ENCODE measurements at regions not wholly inside any gene's neighbourhood (a gene's known extent, or its start where the extent isn't known, plus 50 kb on each side); places are given as distances from the start of the nearest gene placed in this dataset.

- TF ChIP-seq POLR2A (IDR thresholded peaks at IDR 0.05) (no peak), CTCF (IDR thresholded peaks at IDR 0.05) (no peak)
- H3K36me3 ChIP-seq (replicated peaks in 1 of 2; ENCODE audit: insufficient read depth in 1 of 2, low read depth in 2 of 2), result no peaks in the 10 kb centered on the region
- H3K27me3 ChIP-seq, result no peaks in the 10 kb centered on the region
- H3K4me1 ChIP-seq, result no peaks in the 10 kb centered on the region
- DNase-seq (no peak), ATAC-seq (no peak)
- no peaks in the 10 kb centered on the region for H3K9me3 ChIP-seq
- H3K27ac ChIP-seq, result no peak overlapping the region
- intact Hi-C loops (cut with DNase I), result no loop called here
- no peak overlapping the region for H3K4me3 ChIP-seq
Observed at GRCh38 chr10:76695069-76695468, 942.5 kb downstream of the KCNMA1 start.

- no peaks in the 10 kb centered on the region for H3K4me1 ChIP-seq
- WGBS, 2 donors, result 81 to 94% methylated on average over 5 of the region's 5 CpGs
- H3K27me3 ChIP-seq, result no peaks in the 10 kb centered on the region
- no peak overlapping the region for H3K27ac ChIP-seq
- intact Hi-C loops (cut with DNase I), result no loop called here
- no peak for DNase-seq
- H3K9me3 ChIP-seq, result no peaks in the 10 kb centered on the region
- no peaks in the 10 kb centered on the region for H3K36me3 ChIP-seq (replicated peaks in 1 of 2; ENCODE audit: insufficient read depth in 1 of 2, low read depth in 2 of 2)
- no peak for TF ChIP-seq CTCF (IDR thresholded peaks at IDR 0.05)
- H3K4me3 ChIP-seq, result no peak overlapping the region
- ATAC-seq, result no peak
Observed at GRCh38 chr10:76686201-76686600, 951.4 kb downstream of the KCNMA1 start.

GRCh38 chr10:76684968-76685367 lies 952.6 kb downstream of the KCNMA1 start:
- ATAC-seq (no peak), DNase-seq (no peak)
- TF ChIP-seq POLR2A (IDR thresholded peaks at IDR 0.05) (no peak), CTCF (IDR thresholded peaks at IDR 0.05) (no peak)
- 79 to 86% methylated on average over 5 of the region's 5 CpGs for WGBS, 2 donors
- intact Hi-C loops (cut with DNase I), result no loop called here
- H3K4me1 ChIP-seq, result no peaks in the 10 kb centered on the region
- no peaks in the 10 kb centered on the region for H3K27me3 ChIP-seq
- H3K27ac ChIP-seq, result no peak overlapping the region
- H3K36me3 ChIP-seq (replicated peaks in 1 of 2; ENCODE audit: insufficient read depth in 1 of 2, low read depth in 2 of 2), result no peaks in the 10 kb centered on the region
- H3K4me3 ChIP-seq, result no peak overlapping the region
- no peaks in the 10 kb centered on the region for H3K9me3 ChIP-seq

- no peak overlapping the region for H3K27ac ChIP-seq
- TF ChIP-seq POLR2A (IDR thresholded peaks at IDR 0.05) (no peak), CTCF (IDR thresholded peaks at IDR 0.05) (no peak)
- H3K27me3 ChIP-seq, result no peaks in the 10 kb centered on the region
- WGBS, 2 donors, result 77 to 82% methylated on average over 1 of the region's 1 CpG
- no peaks in the 10 kb centered on the region for H3K36me3 ChIP-seq (replicated peaks in 1 of 2; ENCODE audit: insufficient read depth in 1 of 2, low read depth in 2 of 2)
- DNase-seq (peak in 1 of 4 donors; percentile 6), ATAC-seq (no peak)
- no peaks in the 10 kb centered on the region for H3K4me1 ChIP-seq
- H3K9me3 ChIP-seq, result no peaks in the 10 kb centered on the region
- H3K4me3 ChIP-seq, result no peak overlapping the region
- intact Hi-C loops (cut with DNase I), result no loop called here
Observed at GRCh38 chr10:76681153-76681552, 956.5 kb downstream of the KCNMA1 start.

- Histone ChIP-seq H3K27ac (no peak overlapping the region), H3K4me1 (no peaks in the 10 kb centered on the region)
Observed at GRCh38 chr10:76679030-76679429, 958.6 kb downstream of the KCNMA1 start.

More at GRCh38 chr10:76679030-76679429, 958.6 kb downstream of the KCNMA1 start:
- intact Hi-C loops (cut with DNase I), result no loop called here
- no peak overlapping the region for H3K4me3 ChIP-seq
- no peak for TF ChIP-seq CTCF (IDR thresholded peaks at IDR 0.05)
- TF ChIP-seq POLR2A (IDR thresholded peaks at IDR 0.05), result no peak
- DNase-seq (no peak), ATAC-seq (no peak)
- H3K27me3 ChIP-seq, result no peaks in the 10 kb centered on the region
- H3K36me3 ChIP-seq (replicated peaks in 1 of 2; ENCODE audit: insufficient read depth in 1 of 2, low read depth in 2 of 2), result no peaks in the 10 kb centered on the region
- 48 to 50% methylated on average over 2 of the region's 2 CpGs for WGBS, 2 donors
- no peaks in the 10 kb centered on the region for H3K9me3 ChIP-seq

All from body of pancreas (tissue), 4 donors.